Dendritic cell treated with granulocyte-macrophage colony-stimulating factor and Interleukin-4, amounts not matched to agents 40 ng/mL and 50 ng/mL, for 4 days (primary cell): ENCODE measurements at regions not wholly inside any gene's neighbourhood (a gene's known extent, or its start where the extent isn't known, plus 50 kb on each side); places are given as distances from the start of the nearest gene placed in this dataset.

Experiments
- H3K27ac Mint-ChIP-seq: one replicate; pipeline ENCODE4 v1.8.0; 2022; ENCODE audit warnings: mild to moderate bottlenecking, mixed read lengths
- H3K27me3 Mint-ChIP-seq: one replicate; pipeline ENCODE4 v1.8.0; 2022; ENCODE audit warnings: mild to moderate bottlenecking, mixed read lengths
- H3K36me3 Mint-ChIP-seq: one replicate; pipeline ENCODE4 v1.8.0; 2022; ENCODE audit warnings: low read depth, mixed read lengths
- H3K4me1 Mint-ChIP-seq: one replicate; pipeline ENCODE4 v1.8.0; 2022; ENCODE audit warnings: low read depth, mixed read lengths
- H3K4me3 Mint-ChIP-seq: one replicate; pipeline ENCODE4 v1.8.0; 2022; ENCODE audit warnings: mild to moderate bottlenecking, moderate library complexity, mixed read lengths
- H3K9me3 Mint-ChIP-seq: one replicate; pipeline ENCODE4 v1.8.0; 2022; ENCODE audit warnings: mixed read lengths
- intact Hi-C: fragments of 100-400 bp; cut with micrococcal nuclease; formaldehyde crosslinking; loops from one replicate; pipeline ENCODE4 v1.15.0; 2022

DNA sequence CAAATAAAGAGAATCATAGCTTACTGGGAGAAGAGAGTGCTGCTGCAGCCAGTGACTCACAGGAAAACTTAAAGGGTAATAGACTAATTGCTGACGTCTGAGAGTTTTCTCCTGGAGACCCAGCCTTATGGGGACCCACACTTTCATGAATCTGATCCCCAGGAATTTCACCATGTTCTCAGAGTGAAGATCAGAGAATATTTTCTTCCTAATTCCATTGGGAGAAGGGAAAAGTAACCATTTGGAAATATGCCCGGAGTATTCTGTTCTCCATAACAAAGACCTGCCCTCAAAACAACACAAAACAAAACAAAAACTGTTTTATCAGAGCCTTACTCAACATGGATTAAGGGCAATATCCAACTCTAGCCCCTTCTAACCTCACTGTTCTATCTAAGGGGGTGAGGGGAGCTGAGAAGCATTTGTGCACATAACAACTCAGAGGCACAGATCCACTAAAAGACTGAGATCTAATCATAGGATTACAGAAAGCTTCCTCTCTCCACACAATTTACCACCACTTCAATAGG, 168.2 kb upstream of the SSTR4 start:
- Mint-ChIP-seq H3K4me1 (no peaks in the 10 kb centered on the region), H3K4me3 (no peak overlapping the region), H3K27me3 (peaks cover 26% of the 10 kb centered on the region), H3K9me3 (no peaks in the 10 kb centered on the region), H3K27ac (no peak overlapping the region), H3K36me3 (no peaks in the 10 kb centered on the region)
- intact Hi-C loops = no loop called here

- no peaks in the 10 kb centered on the region for H3K36me3 Mint-ChIP-seq
- H3K27ac Mint-ChIP-seq = no peak overlapping the region
- intact Hi-C loops = no loop called here
- H3K9me3 Mint-ChIP-seq = no peaks in the 10 kb centered on the region
- H3K4me1 Mint-ChIP-seq = no peaks in the 10 kb centered on the region
- H3K27me3 Mint-ChIP-seq = peaks cover 34% of the 10 kb centered on the region
- no peak overlapping the region for H3K4me3 Mint-ChIP-seq
Observed at GRCh38 chr20:22878166-22878565, 156.9 kb upstream of the SSTR4 start.

- H3K4me1 Mint-ChIP-seq = no peaks in the 10 kb centered on the region
- H3K9me3 Mint-ChIP-seq = no peaks in the 10 kb centered on the region
- no peaks in the 10 kb centered on the region for H3K36me3 Mint-ChIP-seq
- H3K27ac Mint-ChIP-seq = no peak overlapping the region
- intact Hi-C loops = no loop called here
- H3K27me3 Mint-ChIP-seq = peaks cover 42% of the 10 kb centered on the region
- no peak overlapping the region for H3K4me3 Mint-ChIP-seq
Observed at GRCh38 chr20:22880277-22880676, 154.8 kb upstream of the SSTR4 start.

- Mint-ChIP-seq H3K9me3 (peaks cover 8% of the 10 kb centered on the region), H3K27ac (no peak overlapping the region), H3K36me3 (no peaks in the 10 kb centered on the region), H3K27me3 (peaks cover 37% of the 10 kb centered on the region), H3K4me3 (no peak overlapping the region), H3K4me1 (no peaks in the 10 kb centered on the region)
- intact Hi-C loops = no loop called here
Observed at GRCh38 chr20:22887796-22888195, 147.3 kb upstream of the SSTR4 start.

- Mint-ChIP-seq H3K4me1 (no peaks in the 10 kb centered on the region), H3K27ac (no peak overlapping the region), H3K36me3 (no peaks in the 10 kb centered on the region), H3K9me3 (peaks cover 8% of the 10 kb centered on the region), H3K27me3 (peaks cover 33% of the 10 kb centered on the region), H3K4me3 (no peak overlapping the region)
- intact Hi-C loops = no loop called here
Observed at GRCh38 chr20:22890594-22891300, 144.4 kb upstream of the SSTR4 start.

DNA sequence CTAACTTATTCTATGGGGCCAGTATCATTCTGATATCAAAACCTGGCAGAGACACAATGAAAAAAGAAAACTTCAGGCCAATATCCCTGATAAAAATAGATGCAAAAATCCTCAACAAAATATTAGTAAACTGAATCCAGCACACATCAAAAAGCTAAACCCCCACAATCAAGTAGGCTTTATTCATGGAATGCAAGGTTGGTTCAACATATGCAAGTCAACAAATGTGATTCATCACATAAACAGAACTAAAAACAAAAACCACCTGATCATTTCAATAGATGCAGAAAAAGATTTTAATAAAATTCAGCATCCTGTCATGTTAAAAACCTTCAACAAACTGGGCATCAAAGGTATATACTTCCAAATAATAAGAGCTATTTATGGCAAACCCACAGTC, 133.9 kb upstream of the SSTR4 start:
- intact Hi-C loops = no loop called here
- H3K27me3 Mint-ChIP-seq = peaks cover 60% of the 10 kb centered on the region
- H3K9me3 Mint-ChIP-seq = peaks cover 33% of the 10 kb centered on the region
- no peak overlapping the region for H3K4me3 Mint-ChIP-seq
- H3K36me3 Mint-ChIP-seq = no peaks in the 10 kb centered on the region
- H3K4me1 Mint-ChIP-seq = no peaks in the 10 kb centered on the region
- no peak overlapping the region for H3K27ac Mint-ChIP-seq

GRCh38 chr20:22901921-22902320, 133.2 kb upstream of the SSTR4 start:
- Mint-ChIP-seq H3K27ac (no peak overlapping the region), H3K9me3 (peaks cover 33% of the 10 kb centered on the region), H3K36me3 (no peaks in the 10 kb centered on the region), H3K27me3 (peaks cover 63% of the 10 kb centered on the region), H3K4me1 (no peaks in the 10 kb centered on the region), H3K4me3 (no peak overlapping the region)
- intact Hi-C loops = no loop called here

- Mint-ChIP-seq H3K27me3 (peaks cover 65% of the 10 kb centered on the region), H3K36me3 (no peaks in the 10 kb centered on the region), H3K4me3 (no peak overlapping the region), H3K9me3 (peaks cover 33% of the 10 kb centered on the region), H3K4me1 (no peaks in the 10 kb centered on the region), H3K27ac (no peak overlapping the region)
- intact Hi-C loops = no loop called here
Observed at GRCh38 chr20:22904386-22904785, 130.7 kb upstream of the SSTR4 start.

GRCh38 chr20:22904905-22905304, 130.2 kb upstream of the SSTR4 start:
- H3K27ac Mint-ChIP-seq = no peak overlapping the region
- intact Hi-C loops = no loop called here
- peaks cover 60% of the 10 kb centered on the region for H3K27me3 Mint-ChIP-seq
- H3K36me3 Mint-ChIP-seq = no peaks in the 10 kb centered on the region
- no peaks in the 10 kb centered on the region for H3K4me1 Mint-ChIP-seq
- H3K4me3 Mint-ChIP-seq = no peak overlapping the region
- H3K9me3 Mint-ChIP-seq = peaks cover 30% of the 10 kb centered on the region

GRCh38 chr20:22905658-22906057, 129.5 kb upstream of the SSTR4 start:
- Mint-ChIP-seq H3K27ac (no peak overlapping the region), H3K9me3 (peaks cover 23% of the 10 kb centered on the region), H3K27me3 (peaks cover 54% of the 10 kb centered on the region), H3K36me3 (no peaks in the 10 kb centered on the region), H3K4me3 (no peak overlapping the region), H3K4me1 (no peaks in the 10 kb centered on the region)
- intact Hi-C loops = no loop called here

DNA sequence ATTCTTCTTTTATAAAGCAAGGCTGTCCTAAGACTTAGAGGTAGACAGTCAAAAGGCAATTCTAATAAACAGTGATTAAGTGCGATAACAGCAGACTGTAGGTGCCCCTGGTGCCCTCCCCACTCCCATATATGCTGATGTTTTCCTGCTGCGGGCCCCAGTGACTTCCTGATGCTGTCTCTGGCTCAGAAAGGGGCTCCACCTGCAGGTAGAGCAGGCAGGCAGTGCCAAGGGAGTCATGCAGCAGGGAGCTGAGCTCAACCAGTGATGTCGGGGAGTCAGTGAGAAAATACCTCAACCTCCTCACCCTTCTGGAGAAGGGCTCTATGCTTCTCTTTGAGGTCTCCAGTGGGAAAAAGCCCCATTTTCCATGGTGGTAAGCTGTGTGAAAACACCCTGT, 126.7 kb upstream of the SSTR4 start:
- no peaks in the 10 kb centered on the region for H3K9me3 Mint-ChIP-seq
- no peaks in the 10 kb centered on the region for H3K4me1 Mint-ChIP-seq
- H3K27ac Mint-ChIP-seq = no peak overlapping the region
- no peaks in the 10 kb centered on the region for H3K36me3 Mint-ChIP-seq
- peaks cover 41% of the 10 kb centered on the region for H3K27me3 Mint-ChIP-seq
- H3K4me3 Mint-ChIP-seq = no peak overlapping the region
- intact Hi-C loops = no loop called here

DNA sequence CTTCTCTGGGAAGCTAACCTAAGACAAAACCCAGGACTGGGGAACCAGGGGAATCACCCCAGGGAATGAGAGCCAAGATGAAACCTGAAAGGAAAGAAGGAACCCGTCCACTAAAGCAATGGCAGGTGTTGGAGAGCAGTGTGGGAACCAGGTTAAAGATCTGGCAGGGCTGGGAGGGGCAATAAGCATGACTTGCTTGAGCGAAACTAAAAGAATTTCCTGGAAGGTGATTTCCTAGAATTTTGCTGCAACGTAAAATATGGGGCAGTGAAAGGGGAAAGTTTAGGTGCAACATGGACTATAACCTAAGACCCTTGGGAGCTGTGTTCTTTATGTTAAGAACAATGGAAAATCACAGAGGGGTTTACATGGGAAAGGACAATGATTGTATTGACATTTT, 126.2 kb upstream of the SSTR4 start:
- intact Hi-C loops = no loop called here
- Mint-ChIP-seq H3K27me3 (peaks cover 44% of the 10 kb centered on the region), H3K4me1 (no peaks in the 10 kb centered on the region), H3K27ac (no peak overlapping the region), H3K4me3 (no peak overlapping the region), H3K36me3 (no peaks in the 10 kb centered on the region), H3K9me3 (peaks cover 2% of the 10 kb centered on the region)

DNA sequence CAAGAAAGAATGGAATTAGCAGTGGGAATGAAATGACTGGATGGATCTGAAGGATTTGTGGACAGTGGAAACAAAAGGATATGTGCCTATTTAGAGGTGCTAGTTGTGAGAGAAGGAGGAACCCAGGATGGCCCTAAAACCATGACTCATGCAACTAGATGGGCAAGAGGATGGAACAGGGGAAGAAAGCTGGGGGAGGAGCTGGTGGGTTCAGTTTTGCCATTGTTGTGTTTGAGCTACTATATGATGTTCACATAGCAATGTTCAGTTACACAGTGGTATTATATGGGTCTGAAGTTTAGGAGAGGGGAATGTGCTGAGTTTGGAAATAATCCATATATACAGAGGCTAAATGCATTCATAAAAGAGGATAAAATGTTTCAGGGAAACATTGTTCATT, 125.7 kb upstream of the SSTR4 start:
- Mint-ChIP-seq H3K9me3 (peaks cover 7% of the 10 kb centered on the region), H3K36me3 (no peaks in the 10 kb centered on the region), H3K4me1 (no peaks in the 10 kb centered on the region), H3K4me3 (no peak overlapping the region), H3K27ac (no peak overlapping the region), H3K27me3 (peaks cover 44% of the 10 kb centered on the region)
- intact Hi-C loops = no loop called here

GRCh38 chr20:22910287-22910852, 124.7 kb upstream of the SSTR4 start:
- intact Hi-C loops = loop anchor here (10.0 kb wide), 1 partner anchor 114 kb away; no protein-coding TSS in a partner anchor

More at GRCh38 chr20:22910287-22910852, 124.7 kb upstream of the SSTR4 start:
- Mint-ChIP-seq H3K27ac (no peak overlapping the region), H3K27me3 (peaks cover 49% of the 10 kb centered on the region), H3K4me1 (no peaks in the 10 kb centered on the region), H3K36me3 (no peaks in the 10 kb centered on the region), H3K4me3 (no peak overlapping the region), H3K9me3 (peaks cover 11% of the 10 kb centered on the region)
